ENCODE measurements at regions not wholly inside any gene's neighbourhood (a gene's known extent, or its start where the extent isn't known, plus 50 kb on each side); places are given as distances from the start of the nearest gene placed in this dataset.
"Not testable (repeated sequence)": the region's sequence is repeated elsewhere in the genome, so short reads cannot be mapped to it uniquely, and the experiment has no call there.

DNA sequence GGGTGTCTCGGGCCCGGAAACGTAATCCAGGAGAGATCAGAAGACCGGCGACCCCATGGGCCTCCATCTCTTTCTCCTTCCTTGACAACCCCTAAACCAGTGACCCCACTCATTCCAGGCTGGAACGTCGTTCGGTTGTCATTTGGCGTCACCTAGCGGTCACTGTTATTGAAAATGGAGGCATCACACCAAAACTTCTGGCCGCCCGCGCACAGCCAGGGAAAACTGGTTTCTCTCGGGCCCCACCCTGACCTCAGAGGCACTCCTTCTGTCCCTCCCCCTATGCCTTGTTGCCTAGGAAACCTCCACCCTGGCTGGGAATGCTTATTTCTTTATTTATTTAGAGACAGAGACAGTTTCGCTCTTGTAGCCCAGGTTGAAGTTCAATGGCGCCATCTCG, 2327.3 kb upstream of the TPTE start:
- not testable (repeated sequence) for DNase-seq

GRCh38 chr21:8197377-8198027, 2323.9 kb upstream of the TPTE start:
- not testable (repeated sequence) for DNase-seq

DNA sequence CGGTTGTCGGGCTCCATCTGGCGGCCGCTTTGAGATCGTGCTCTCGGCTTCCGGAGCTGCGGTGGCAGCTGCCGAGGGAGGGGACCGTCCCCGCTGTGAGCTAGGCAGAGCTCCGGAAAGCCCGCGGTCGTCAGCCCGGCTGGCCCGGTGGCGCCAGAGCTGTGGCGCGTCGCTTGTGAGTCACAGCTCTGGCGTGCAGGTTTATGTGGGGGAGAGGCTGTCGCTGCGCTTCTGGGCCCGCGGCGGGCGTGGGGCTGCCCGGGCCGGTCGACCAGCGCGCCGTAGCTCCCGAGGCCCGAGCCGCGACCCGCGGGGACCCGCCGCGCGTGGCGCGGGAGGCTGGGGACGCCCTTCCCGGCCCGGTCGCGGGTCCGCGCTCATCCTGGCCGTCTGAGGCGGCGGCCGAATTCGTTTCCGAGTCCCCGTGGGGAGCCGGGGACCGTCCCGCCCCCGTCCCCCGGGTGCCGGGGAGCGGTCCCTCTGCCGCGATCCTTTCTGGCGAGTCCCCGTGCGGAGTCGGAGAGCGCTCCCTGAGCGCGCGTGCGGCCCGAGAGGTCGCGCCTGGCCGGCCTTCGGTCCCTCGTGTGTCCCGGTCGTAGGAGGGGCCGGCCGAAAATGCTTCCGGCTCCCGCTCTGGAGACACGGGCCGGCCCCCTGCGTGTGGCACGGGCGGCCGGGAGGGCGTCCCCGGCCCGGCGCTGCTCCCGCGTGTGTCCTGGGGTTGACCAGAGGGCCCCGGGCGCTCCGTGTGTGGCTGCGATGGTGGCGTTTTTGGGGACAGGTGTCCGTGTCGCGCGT, 2316.1 kb upstream of the TPTE start:
- DNase-seq: not testable (repeated sequence)

DNA sequence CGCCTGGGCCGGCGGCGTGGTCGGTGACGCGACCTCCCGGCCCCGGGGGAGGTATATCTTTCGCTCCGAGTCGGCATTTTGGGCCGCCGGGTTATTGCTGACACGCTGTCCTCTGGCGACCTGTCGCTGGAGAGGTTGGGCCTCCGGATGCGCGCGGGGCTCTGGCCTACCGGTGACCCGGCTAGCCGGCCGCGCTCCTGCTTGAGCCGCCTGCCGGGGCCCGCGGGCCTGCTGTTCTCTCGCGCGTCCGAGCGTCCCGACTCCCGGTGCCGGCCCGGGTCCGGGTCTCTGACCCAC, 2315.5 kb upstream of the TPTE start:
- not testable (repeated sequence) for DNase-seq

GRCh38 chr21:8212986-8213550, 2308.3 kb upstream of the TPTE start:
- peak; percentile 63 for DNase-seq

DNA sequence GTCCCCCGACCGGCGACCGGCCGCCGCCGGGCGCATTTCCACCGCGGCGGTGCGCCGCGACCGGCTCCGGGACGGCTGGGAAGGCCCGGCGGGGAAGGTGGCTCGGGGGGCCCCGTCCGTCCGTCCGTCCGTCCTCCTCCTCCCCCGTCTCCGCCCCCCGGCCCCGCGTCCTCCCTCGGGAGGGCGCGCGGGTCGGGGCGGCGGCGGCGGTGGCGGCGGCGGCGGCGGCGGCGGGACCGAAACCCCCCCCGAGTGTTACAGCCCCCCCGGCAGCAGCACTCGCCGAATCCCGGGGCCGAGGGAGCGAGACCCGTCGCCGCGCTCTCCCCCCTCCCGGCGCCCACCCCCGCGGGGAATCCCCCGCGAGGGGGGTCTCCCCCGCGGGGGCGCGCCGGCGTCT, 2306.8 kb upstream of the TPTE start:
- DNase-seq: not testable (repeated sequence)

DNA sequence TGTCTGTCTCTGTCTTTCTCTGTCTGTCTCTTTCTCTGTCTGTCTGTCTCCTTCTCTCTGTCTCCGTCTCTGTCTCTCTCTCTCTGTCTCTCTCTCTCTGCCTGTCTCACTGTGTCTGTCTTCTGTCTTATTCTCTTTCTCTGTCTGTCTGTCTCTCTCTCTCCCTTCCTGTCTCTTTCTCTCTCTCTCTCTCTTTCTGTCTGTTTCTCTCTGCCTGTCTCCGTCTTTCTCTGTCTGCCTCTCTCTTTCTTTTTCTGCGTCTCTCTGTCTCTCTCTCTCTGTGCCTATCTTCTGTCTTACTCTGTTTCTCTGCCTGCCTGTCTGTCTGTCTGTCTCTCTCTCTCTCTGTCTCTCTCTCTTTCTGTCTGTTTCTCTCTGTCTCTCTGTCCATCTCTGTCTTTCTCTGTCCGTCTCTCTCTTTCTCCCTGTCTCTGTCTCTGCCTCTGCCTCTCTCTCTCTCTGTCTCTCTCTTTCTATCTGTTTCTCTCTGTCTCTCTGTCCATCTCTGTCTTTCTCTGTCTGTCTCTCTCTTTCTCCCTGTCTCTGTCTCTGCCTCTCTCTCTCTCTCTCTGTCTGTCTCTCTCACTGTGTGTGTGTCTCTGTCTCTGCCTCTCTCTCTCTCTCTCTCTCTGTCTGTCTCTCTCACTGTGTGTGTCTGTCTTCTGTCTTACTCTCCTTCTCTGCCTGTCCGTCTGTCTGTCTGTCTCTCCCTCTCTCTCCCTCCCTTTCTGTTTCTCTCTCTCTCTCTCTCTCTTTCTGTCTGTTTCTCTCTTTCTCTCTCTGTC, 2291.8 kb upstream of the TPTE start:
- DNase-seq: not testable (repeated sequence)

DNA sequence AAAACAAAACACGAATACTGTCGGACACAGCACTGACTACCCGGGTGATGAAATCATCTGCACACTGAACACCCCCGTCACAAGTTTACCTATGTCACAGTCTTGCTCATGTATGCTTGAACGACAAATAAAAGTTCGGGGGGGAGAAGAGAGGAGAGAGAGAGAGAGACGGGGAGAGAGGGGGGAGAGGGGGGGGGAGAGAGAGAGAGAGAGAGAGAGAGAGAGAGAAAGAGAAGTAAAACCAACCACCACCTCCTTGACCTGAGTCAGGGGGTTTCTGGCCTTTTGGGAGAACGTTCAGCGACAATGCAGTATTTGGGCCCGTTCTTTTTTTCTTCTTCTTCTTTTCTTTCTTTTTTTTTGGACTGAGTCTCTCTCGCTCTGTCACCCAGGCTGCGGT, 2290.1 kb upstream of the TPTE start:
- DNase-seq: not testable (repeated sequence)

- DNase-seq: not testable (repeated sequence)
These were observed 2288.4 kb upstream of the TPTE start for GRCh38 chr21:8233000-8233399.

GRCh38 chr21:8234059-8234458, 2287.3 kb upstream of the TPTE start:
- not testable (repeated sequence) for DNase-seq

- DNase-seq: not testable (repeated sequence)
These were observed 2276.4 kb upstream of the TPTE start for GRCh38 chr21:8244723-8245641.

GRCh38 chr21:8245642-8246402, 2275.6 kb upstream of the TPTE start:
- DNase-seq: not testable (repeated sequence)

DNA sequence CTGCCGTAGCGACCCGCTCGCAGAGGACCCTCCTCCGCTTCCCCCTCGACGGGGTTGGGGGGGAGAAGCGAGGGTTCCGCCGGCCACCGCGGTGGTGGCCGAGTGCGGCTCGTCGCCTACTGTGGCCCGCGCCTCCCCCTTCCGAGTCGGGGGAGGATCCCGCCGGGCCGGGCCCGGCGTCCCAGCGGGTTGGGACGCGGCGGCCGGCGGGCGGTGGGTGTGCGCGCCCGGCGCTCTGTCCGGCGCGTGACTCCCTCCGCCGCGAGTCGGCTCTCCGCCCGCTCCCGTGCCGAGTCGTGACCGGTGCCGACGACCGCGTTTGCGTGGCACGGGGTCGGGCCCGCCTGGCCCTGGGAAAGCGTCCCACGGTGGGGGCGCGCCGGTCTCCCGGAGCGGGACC, 2269.7 kb upstream of the TPTE start:
- not testable (repeated sequence) for DNase-seq

- peak; percentile 64 for DNase-seq
These were observed 2266.3 kb upstream of the TPTE start for GRCh38 chr21:8255094-8255493.

DNA sequence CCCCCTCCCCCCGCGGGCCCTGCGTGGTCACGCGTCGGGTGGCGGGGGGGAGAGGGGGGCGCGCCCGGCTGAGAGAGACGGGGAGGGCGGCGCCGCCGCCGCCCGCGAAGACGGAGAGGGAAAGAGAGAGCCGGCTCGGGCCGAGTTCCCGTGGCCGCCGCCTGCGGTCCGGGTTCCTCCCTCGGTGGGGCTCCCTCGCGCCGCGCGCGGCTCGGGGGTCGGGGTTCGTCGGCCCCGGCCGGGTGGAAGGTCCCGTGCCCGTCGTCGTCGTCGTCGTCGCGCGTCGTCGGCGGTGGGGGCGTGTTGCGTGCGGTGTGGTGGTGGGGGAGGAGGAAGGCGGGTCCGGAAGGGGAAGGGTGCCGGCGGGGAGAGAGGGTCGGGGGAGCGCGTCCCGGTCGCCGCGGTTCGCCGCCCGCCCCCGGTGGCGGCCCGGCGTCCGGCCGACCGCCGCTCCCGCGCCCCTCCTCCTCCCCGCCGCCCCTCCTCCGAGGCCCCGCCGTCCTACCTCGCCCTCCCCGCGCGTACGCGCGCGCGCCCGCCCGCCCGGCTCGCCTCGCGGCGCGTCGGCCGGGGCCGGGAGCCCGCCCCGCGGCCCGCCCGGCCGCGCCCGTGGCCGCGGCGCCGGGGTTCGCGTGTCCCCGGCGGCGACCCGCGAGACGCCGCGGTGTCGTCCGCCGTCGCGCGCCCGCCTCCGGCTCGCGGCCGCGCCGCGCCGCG, 2264.1 kb upstream of the TPTE start:
- peak; percentile 82 for DNase-seq

GRCh38 chr21:8260065-8260627, 2261.2 kb upstream of the TPTE start:
- DNase-seq: not testable (repeated sequence)
